PC-9 (cell line): ENCODE measurements at regions not wholly inside any gene's neighbourhood (a gene's known extent, or its start where the extent isn't known, plus 50 kb on each side); places are given as distances from the start of the nearest gene placed in this dataset.

Experiments used
- BruUV-seq: library from RNA; stranded (reverse); fragments of 400-500 nt; replicated peaks from 2 replicates; lab custom pipeline; 2021; lab: Mats Ljungman, UMichigan
- CTCF ChIA-PET: fragments of 300-600 bp; sonication (Branson Sonifier 250); formaldehyde crosslinking; loops from one replicate; lab custom pipeline; 2022; ENCODE audit warnings: antibody characterized with exemption; lab: Charles Lee
- POLR2A ChIA-PET: fragments of 300-600 bp; sonication (Branson Sonifier 250); formaldehyde crosslinking; loops from one replicate; lab custom pipeline; 2022; ENCODE audit warnings: antibody characterized with exemption; ENCODE audit not compliant: unreplicated experiment; lab: Charles Lee
- DNase-seq, 2 experiments: peaks; one replicate each; pipeline versions ENCODE4 v3.0.0 to v3.0.0-alpha.2; 2015 to 2022; ENCODE audit warnings: mixed read lengths in 1 of 2
- H2AFZ ChIP-seq: fragments of 200-600 bp; sonication (generic); 2 replicates; pipeline ENCODE4 v1.8.1; 2017; ENCODE audit warnings: antibody characterized with exemption
- H3F3A ChIP-seq: fragments of 200-600 bp; sonication (generic); 2 replicates; pipeline ENCODE4 v1.8.1; 2017; ENCODE audit warnings: antibody characterized with exemption, mild to moderate bottlenecking, low read depth; ENCODE audit not compliant: insufficient read depth
- H3K27ac ChIP-seq: fragments of 200-600 bp; sonication (generic); 2 replicates; pipeline ENCODE4 v1.6.1; 2016; ENCODE audit warnings: mixed run types
- H3K27me3 ChIP-seq: fragments of 200-600 bp; sonication (generic); 2 replicates; pipeline ENCODE4 v1.6.1; 2016; ENCODE audit warnings: low read depth, mixed run types; ENCODE audit not compliant: insufficient read depth
- H3K36me3 ChIP-seq: fragments of 200-600 bp; sonication (generic); 2 replicates; pipeline ENCODE4 v1.6.1; 2016; ENCODE audit warnings: low read depth, mixed run types
- H3K4me1 ChIP-seq: fragments of 200-600 bp; sonication (generic); replicated peaks from 2 replicates; pipeline ENCODE4 v1.6.1; 2016; ENCODE audit warnings: mixed run types; ENCODE audit not compliant: insufficient read depth
- H3K4me2 ChIP-seq: fragments of 200-600 bp; sonication (generic); 2 replicates; pipeline ENCODE4 v1.6.1; 2017; ENCODE audit warnings: mixed run types
- H3K4me3 ChIP-seq: fragments of 200-600 bp; sonication (generic); 2 replicates; pipeline ENCODE4 v1.6.1; 2016; ENCODE audit warnings: mixed run types
- H3K79me2 ChIP-seq: fragments of 200-600 bp; sonication (generic); 2 replicates; pipeline ENCODE4 v1.6.1; 2017; ENCODE audit warnings: low read depth, mixed run types
- H3K9me2 ChIP-seq: fragments of 200-600 bp; sonication (generic); 2 replicates; pipeline ENCODE4 v1.8.1; 2017; ENCODE audit warnings: mild to moderate bottlenecking; ENCODE audit not compliant: insufficient read depth
- H3K9me3 ChIP-seq: fragments of 200-600 bp; sonication (generic); 2 replicates; pipeline ENCODE4 v1.8.1; 2016; ENCODE audit warnings: low read depth; ENCODE audit not compliant: insufficient read depth
- H4K20me1 ChIP-seq: fragments of 200-600 bp; sonication (generic); 2 replicates; pipeline ENCODE4 v1.8.1; 2017; ENCODE audit not compliant: insufficient read depth
- CTCF ChIP-seq: fragments of 200-600 bp; sonication (generic); conservative IDR thresholded peaks from 2 replicates; pipeline ENCODE4 v1.6.1; 2017; ENCODE audit warnings: mixed run types, antibody characterized with exemption, mild to moderate bottlenecking, moderate library complexity
- EZH2 ChIP-seq: fragments of 200-600 bp; sonication (generic); IDR thresholded peaks from 2 replicates; pipeline ENCODE4 v1.8.0; 2017; ENCODE audit warnings: antibody characterized with exemption, low read depth
- intact Hi-C: fragments of 100-400 bp; cut with micrococcal nuclease; formaldehyde crosslinking; loops from one replicate; pipeline ENCODE4 v1.10.0; 2022; ENCODE audit not compliant: unreplicated experiment

- POLR2A ChIA-PET, result no interaction called here
- no peaks in the 10 kb centered on the region; the same call in 1 of the 2 replicates for H3K9me2 ChIP-seq
- no peaks in the 10 kb centered on the region for H3F3A ChIP-seq
- intact Hi-C loops, result no loop called here
- H3K4me1 ChIP-seq, result no peaks in the 10 kb centered on the region
- no peak overlapping the region for H3K27ac ChIP-seq
- no TSS peak for BruUV-seq
- H3K4me3 ChIP-seq, result no peak overlapping the region
- H3K27me3 ChIP-seq, result no peaks in the 10 kb centered on the region
- H3K9me3 ChIP-seq, result no peaks in the 10 kb centered on the region
- H3K36me3 ChIP-seq, result no peaks in the 10 kb centered on the region
- no peak for TF ChIP-seq CTCF
- no peak for TF ChIP-seq EZH2
- no peaks in the 10 kb centered on the region for H4K20me1 ChIP-seq
- CTCF ChIA-PET, result no interaction called here
- DNase-seq, result no peak
- no peaks in the 10 kb centered on the region for H3K79me2 ChIP-seq
- no peak overlapping the region for H2AFZ ChIP-seq
- no peak overlapping the region for H3K4me2 ChIP-seq
These were observed 146.5 kb upstream of the MEIS2 start for GRCh38 chr15:37246856-37247255.

GRCh38 chr15:37249249-37249648 lies 148.9 kb upstream of the MEIS2 start:
- POLR2A ChIA-PET, result no interaction called here
- H3K27me3 ChIP-seq, result no peaks in the 10 kb centered on the region
- H3K4me1 ChIP-seq, result no peaks in the 10 kb centered on the region
- H2AFZ ChIP-seq, result no peak overlapping the region
- H4K20me1 ChIP-seq, result no peaks in the 10 kb centered on the region
- H3K9me3 ChIP-seq, result no peaks in the 10 kb centered on the region
- no peak overlapping the region for H3K27ac ChIP-seq
- no peak overlapping the region for H3K4me2 ChIP-seq
- intact Hi-C loops, result no loop called here
- no TSS peak for BruUV-seq
- no peak overlapping the region for H3K4me3 ChIP-seq
- H3K9me2 ChIP-seq, result no peaks in the 10 kb centered on the region; the same call in 1 of the 2 replicates
- TF ChIP-seq EZH2, result no peak
- no peak for DNase-seq
- no peaks in the 10 kb centered on the region for H3K36me3 ChIP-seq
- no peaks in the 10 kb centered on the region for H3K79me2 ChIP-seq
- H3F3A ChIP-seq, result no peaks in the 10 kb centered on the region
- CTCF ChIA-PET, result no interaction called here

- H4K20me1 ChIP-seq, result no peaks in the 10 kb centered on the region
- no peaks in the 10 kb centered on the region for H3K4me1 ChIP-seq
- no peaks in the 10 kb centered on the region for H3K79me2 ChIP-seq
- BruUV-seq, result no TSS peak
- intact Hi-C loops, result no loop called here
- H3F3A ChIP-seq, result no peaks in the 10 kb centered on the region
- H3K9me3 ChIP-seq, result no peaks in the 10 kb centered on the region
- POLR2A ChIA-PET, result no interaction called here
- H3K27ac ChIP-seq, result no peak overlapping the region
- no peaks in the 10 kb centered on the region for H3K36me3 ChIP-seq
- DNase-seq, result no peak
- H3K27me3 ChIP-seq, result no peaks in the 10 kb centered on the region
- H3K9me2 ChIP-seq, result no peaks in the 10 kb centered on the region; the same call in 1 of the 2 replicates
- CTCF ChIA-PET, result interaction anchor here (0.7 kb wide), 1 partner anchor 1105 kb away, joined by 17 read pairs; no protein-coding TSS in a partner anchor
- no peak overlapping the region for H3K4me3 ChIP-seq
- H3K4me2 ChIP-seq, result no peak overlapping the region
- TF ChIP-seq CTCF (no peak), EZH2 (no peak)
- no peak overlapping the region for H2AFZ ChIP-seq
These were observed 152.2 kb upstream of the MEIS2 start for GRCh38 chr15:37252530-37252929.

GRCh38 chr15:37253877-37254276 lies 153.5 kb upstream of the MEIS2 start:
- H3K9me3 ChIP-seq, result no peaks in the 10 kb centered on the region
- no peaks in the 10 kb centered on the region for H3K4me1 ChIP-seq
- intact Hi-C loops, result no loop called here
- ChIA-PET CTCF (no interaction called here), POLR2A (no interaction called here)
- no peaks in the 10 kb centered on the region for H3K36me3 ChIP-seq
- H3K79me2 ChIP-seq, result no peaks in the 10 kb centered on the region
- TF ChIP-seq CTCF (no peak), EZH2 (no peak)
- H3K9me2 ChIP-seq, result no peaks in the 10 kb centered on the region; the same call in 1 of the 2 replicates
- H3K27ac ChIP-seq, result no peak overlapping the region
- H3K27me3 ChIP-seq, result no peaks in the 10 kb centered on the region
- H3F3A ChIP-seq, result no peaks in the 10 kb centered on the region
- H3K4me2 ChIP-seq, result no peak overlapping the region
- H4K20me1 ChIP-seq, result no peaks in the 10 kb centered on the region
- BruUV-seq, result no TSS peak
- no peak overlapping the region for H2AFZ ChIP-seq
- DNase-seq, result no peak
- no peak overlapping the region for H3K4me3 ChIP-seq
